ENCODE measurements at regions not wholly inside any gene's neighbourhood (a gene's known extent, or its start where the extent isn't known, plus 50 kb on each side); places are given as distances from the start of the nearest gene placed in this dataset.

- TF ChIP-seq FOXA1 (IDR thresholded peaks at IDR 0.05) (no peak), FOXM1 (IDR thresholded peaks at IDR 0.05; ENCODE audit: borderline replicate concordance) (no peak), TARDBP (IDR thresholded peaks at IDR 0.05) (no peak), SP1 (IDR thresholded peaks at IDR 0.05) (no peak), HDGF (IDR thresholded peaks at IDR 0.05; ENCODE audit: borderline replicate concordance) (no peak), BHLHE40 (IDR thresholded peaks at IDR 0.05; ENCODE audit: borderline replicate concordance) (no peak), LEF1 (IDR thresholded peaks at IDR 0.05; ENCODE audit: borderline replicate concordance) (no peak), CTBP1 (IDR thresholded peaks at IDR 0.05; ENCODE audit: borderline replicate concordance) (no peak)
These were observed 192.4 kb upstream of the RPL34 start for GRCh38 chr4:108427946-108428485.
